Smooth muscle cell (in vitro differentiated cells): ENCODE measurements at regions not wholly inside any gene's neighbourhood (a gene's known extent, or its start where the extent isn't known, plus 50 kb on each side); places are given as distances from the start of the nearest gene placed in this dataset.

ENCODE experiments used
- DNase-seq: peaks from one replicate; lab custom pipeline; 2025; ENCODE audit not compliant: unreplicated experiment; lab: John Stamatoyannopoulos, UW
- H2AFZ ChIP-seq: fragments of 200-600 bp; sonication (generic); 2 replicates; pipeline ENCODE4 v1.6.0; 2016; ENCODE audit warnings: antibody characterized with exemption, low read depth, mild to moderate bottlenecking
- H3F3A ChIP-seq: fragments of 200-600 bp; sonication (generic); 2 replicates; pipeline ENCODE4 v1.6.0; 2017; ENCODE audit warnings: antibody characterized with exemption, low read depth
- H3K27ac ChIP-seq: fragments of 200-600 bp; sonication (generic); 2 replicates; pipeline ENCODE4 v1.5.1; 2016; ENCODE audit warnings: low read depth, mild to moderate bottlenecking
- H3K27me3 ChIP-seq: fragments of 200-600 bp; sonication (generic); 2 replicates; pipeline ENCODE4 v1.6.1; 2016; ENCODE audit warnings: low read depth, mild to moderate bottlenecking
- H3K36me3 ChIP-seq: fragments of 200-600 bp; sonication (generic); 2 replicates; pipeline ENCODE4 v1.5.1; 2016; ENCODE audit warnings: low read depth
- H3K4me1 ChIP-seq: fragments of 200-600 bp; sonication (generic); 2 replicates; pipeline ENCODE4 v1.5.1; 2016; ENCODE audit warnings: low read depth
- H3K4me2 ChIP-seq: fragments of 200-600 bp; sonication (generic); 2 replicates; pipeline ENCODE4 v1.6.0; 2016; ENCODE audit warnings: mild to moderate bottlenecking
- H3K4me3 ChIP-seq: fragments of 200-600 bp; sonication (generic); 2 replicates; pipeline ENCODE4 v1.5.1; 2016; ENCODE audit warnings: mild to moderate bottlenecking
- H3K79me2 ChIP-seq: fragments of 200-600 bp; sonication (generic); 2 replicates; pipeline ENCODE4 v1.6.0; 2016; ENCODE audit warnings: low read depth, mild to moderate bottlenecking
- H3K9ac ChIP-seq: fragments of 200-600 bp; sonication (generic); 2 replicates; pipeline ENCODE4 v1.6.0; 2016; ENCODE audit warnings: low read depth
- H3K9me3 ChIP-seq: fragments of 200-600 bp; sonication (generic); replicated peaks from 2 replicates; pipeline ENCODE4 v1.5.1; 2016; ENCODE audit warnings: low read depth
- H4K20me1 ChIP-seq: fragments of 200-600 bp; sonication (generic); 2 replicates; pipeline ENCODE4 v1.6.0; 2016; ENCODE audit warnings: low read depth
- WGBS: methylation state at CpG from one replicate; pipeline ENCODE4 v1.1.7; 2016; ENCODE audit warnings: low lambda C conversion rate; 5-methylcytosine and 5-hydroxymethylcytosine counted together
- TF ChIP-seq, protein P1 (sequence below): fragments of 200-600 bp; sonication (generic); IDR thresholded peaks from 2 replicates; pipeline ENCODE4 v1.5.1; 2017; ENCODE audit warnings: borderline replicate concordance, mild to moderate bottlenecking, antibody characterized with exemption; ENCODE audit not compliant: insufficient read depth, poor library complexity, severe bottlenecking

DNA sequence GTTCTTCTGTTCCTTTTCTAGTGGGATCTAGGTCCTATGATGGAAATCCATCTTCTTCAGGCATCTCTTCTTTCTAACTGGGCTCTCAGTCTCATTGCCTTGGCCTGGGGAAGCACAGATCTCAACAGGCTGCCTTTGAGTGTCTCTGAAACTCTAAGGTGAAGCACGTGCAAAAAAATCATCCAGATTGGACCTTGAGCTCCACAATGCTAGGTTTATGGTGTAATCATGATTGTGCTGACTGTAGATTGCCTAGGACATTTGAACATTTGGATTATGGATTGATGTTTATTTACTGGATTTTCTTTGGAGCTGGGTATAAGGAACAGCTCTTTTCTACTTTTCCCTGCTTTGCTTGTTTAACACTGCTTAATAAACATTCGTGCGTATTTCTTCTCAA is 191.5 kb upstream of the NR3C2 start:
- Histone ChIP-seq H2AFZ (no peak overlapping the region), H3F3A (no peaks in the 10 kb centered on the region), H4K20me1 (no peaks in the 10 kb centered on the region), H3K27me3 (no peaks in the 10 kb centered on the region), H3K4me3 (no peak overlapping the region), H3K36me3 (no peaks in the 10 kb centered on the region), H3K79me2 (no peaks in the 10 kb centered on the region), H3K9ac (no peak overlapping the region), H3K4me1 (no peaks in the 10 kb centered on the region), H3K4me2 (no peak overlapping the region), H3K27ac (no peak overlapping the region), H3K9me3 (peaks cover 3% of the 10 kb centered on the region)
- TF ChIP-seq, protein P1, sequence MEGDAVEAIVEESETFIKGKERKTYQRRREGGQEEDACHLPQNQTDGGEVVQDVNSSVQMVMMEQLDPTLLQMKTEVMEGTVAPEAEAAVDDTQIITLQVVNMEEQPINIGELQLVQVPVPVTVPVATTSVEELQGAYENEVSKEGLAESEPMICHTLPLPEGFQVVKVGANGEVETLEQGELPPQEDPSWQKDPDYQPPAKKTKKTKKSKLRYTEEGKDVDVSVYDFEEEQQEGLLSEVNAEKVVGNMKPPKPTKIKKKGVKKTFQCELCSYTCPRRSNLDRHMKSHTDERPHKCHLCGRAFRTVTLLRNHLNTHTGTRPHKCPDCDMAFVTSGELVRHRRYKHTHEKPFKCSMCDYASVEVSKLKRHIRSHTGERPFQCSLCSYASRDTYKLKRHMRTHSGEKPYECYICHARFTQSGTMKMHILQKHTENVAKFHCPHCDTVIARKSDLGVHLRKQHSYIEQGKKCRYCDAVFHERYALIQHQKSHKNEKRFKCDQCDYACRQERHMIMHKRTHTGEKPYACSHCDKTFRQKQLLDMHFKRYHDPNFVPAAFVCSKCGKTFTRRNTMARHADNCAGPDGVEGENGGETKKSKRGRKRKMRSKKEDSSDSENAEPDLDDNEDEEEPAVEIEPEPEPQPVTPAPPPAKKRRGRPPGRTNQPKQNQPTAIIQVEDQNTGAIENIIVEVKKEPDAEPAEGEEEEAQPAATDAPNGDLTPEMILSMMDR, result no peak
- WGBS, result 92% methylated on average over 3 of the region's 3 CpGs
- no peak for DNase-seq

DNA sequence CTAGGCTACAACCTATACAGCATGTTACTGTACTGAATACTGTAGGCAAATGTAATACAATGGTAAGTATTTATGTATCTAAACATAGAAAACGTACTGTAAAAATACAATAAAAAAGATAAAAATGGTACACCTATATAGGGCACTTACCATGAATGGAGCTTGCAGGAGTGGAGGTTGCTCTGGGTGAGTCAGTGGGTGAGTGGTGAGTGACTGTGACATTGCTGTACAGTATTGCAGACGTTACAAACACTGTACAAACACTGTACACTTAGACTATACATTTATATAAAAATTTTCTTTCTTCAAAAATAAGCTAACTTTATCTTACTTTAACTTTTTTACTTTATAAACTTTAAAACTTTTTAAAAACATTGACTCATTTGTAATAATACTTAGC is 190.3 kb upstream of the NR3C2 start:
- H3K4me3 ChIP-seq, result no peak overlapping the region

DNA sequence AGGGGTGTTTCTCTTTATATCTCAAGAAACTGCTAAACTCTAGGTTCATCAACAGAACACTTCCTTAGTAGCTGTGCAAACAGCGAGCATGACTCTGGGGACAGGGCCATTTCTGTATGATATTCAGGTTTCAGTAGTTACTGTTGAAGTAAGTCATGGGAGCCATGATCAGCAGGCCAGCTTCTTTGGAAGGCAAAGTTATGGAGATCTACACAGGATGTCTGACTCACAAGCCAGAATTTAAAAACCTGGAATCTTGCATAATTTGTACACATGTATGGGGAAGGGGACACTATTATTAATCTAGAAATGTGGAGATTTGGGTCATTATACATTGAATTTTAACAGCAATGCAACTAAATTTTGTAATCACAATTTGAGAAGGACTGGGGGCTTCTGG is 187.8 kb upstream of the NR3C2 start:
- WGBS, result 100% methylated on average over 1 of the region's 1 CpG

More for the DNA sequence above, 190.3 kb upstream of the NR3C2 start:
- Histone ChIP-seq H3F3A (no peaks in the 10 kb centered on the region), H4K20me1 (no peaks in the 10 kb centered on the region), H3K4me2 (no peak overlapping the region), H3K27ac (no peak overlapping the region), H3K36me3 (no peaks in the 10 kb centered on the region), H3K4me1 (no peaks in the 10 kb centered on the region), H2AFZ (no peak overlapping the region), H3K27me3 (no peaks in the 10 kb centered on the region), H3K9ac (no peak overlapping the region), H3K79me2 (no peaks in the 10 kb centered on the region), H3K9me3 (no peaks in the 10 kb centered on the region)
- 88% methylated on average over 2 of the region's 2 CpGs for WGBS
- TF ChIP-seq, protein P1, result no peak
- no peak for DNase-seq

DNA sequence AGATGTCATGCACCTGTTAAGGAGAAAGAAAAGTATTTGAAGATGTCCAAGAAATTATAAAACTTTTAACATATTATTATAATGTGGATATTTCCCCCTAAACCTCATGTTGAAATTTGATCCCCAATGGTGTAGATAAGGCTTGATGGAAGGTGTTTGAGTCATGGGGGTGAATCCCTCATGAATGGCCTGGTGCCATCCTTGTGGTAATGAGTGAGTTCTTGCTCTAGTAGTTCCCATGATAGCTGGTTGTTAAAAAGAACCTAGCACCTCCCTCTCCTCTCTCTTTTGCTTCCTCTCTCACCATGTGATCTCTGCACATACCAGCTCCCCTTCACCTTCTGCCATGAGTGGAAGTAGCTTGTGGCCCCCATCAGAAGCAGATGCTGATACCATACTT is 176.6 kb upstream of the NR3C2 start:
- no peaks in the 10 kb centered on the region for H3K79me2 ChIP-seq
- no peak for DNase-seq
- H3K27ac ChIP-seq, result no peak overlapping the region
- H3K27me3 ChIP-seq, result no peaks in the 10 kb centered on the region
- H3K4me1 ChIP-seq, result no peaks in the 10 kb centered on the region
- no peak overlapping the region for H2AFZ ChIP-seq
- H3K9me3 ChIP-seq, result no peaks in the 10 kb centered on the region
- H3K4me2 ChIP-seq, result no peak overlapping the region
- H3K36me3 ChIP-seq, result no peaks in the 10 kb centered on the region
- TF ChIP-seq, protein P1, result no peak
- H3F3A ChIP-seq, result no peaks in the 10 kb centered on the region
- no peaks in the 10 kb centered on the region for H4K20me1 ChIP-seq
- no peak overlapping the region for H3K9ac ChIP-seq
- H3K4me3 ChIP-seq, result no peak overlapping the region

More for the DNA sequence above, 187.8 kb upstream of the NR3C2 start:
- H2AFZ ChIP-seq, result no peak overlapping the region
- no peak overlapping the region for H3K4me2 ChIP-seq
- H3K9me3 ChIP-seq, result no peaks in the 10 kb centered on the region
- no peaks in the 10 kb centered on the region for H3F3A ChIP-seq
- H3K9ac ChIP-seq, result no peak overlapping the region
- no peaks in the 10 kb centered on the region for H3K27me3 ChIP-seq
- no peak overlapping the region for H3K27ac ChIP-seq
- no peaks in the 10 kb centered on the region for H3K36me3 ChIP-seq
- DNase-seq, result no peak
- H3K79me2 ChIP-seq, result no peaks in the 10 kb centered on the region
- H3K4me1 ChIP-seq, result no peaks in the 10 kb centered on the region
- H3K4me3 ChIP-seq, result no peak overlapping the region
- TF ChIP-seq, protein P1, result no peak
- H4K20me1 ChIP-seq, result no peaks in the 10 kb centered on the region
